ENCODE measurements at regions not wholly inside any gene's neighbourhood (a gene's known extent, or its start where the extent isn't known, plus 50 kb on each side); places are given as distances from the start of the nearest gene placed in this dataset.

GRCh38 chr17:54085020-54085419 is 262.3 kb downstream of the KIF2B start:
- TF ChIP-seq CTCF (conservative IDR thresholded peaks at IDR 0.05 in 1 of 2, IDR thresholded peaks at IDR 0.05 in 1 of 2; ENCODE audit: low read depth in 1 of 2, low read length in 2 of 2) (no peak), EZH2 (IDR thresholded peaks at IDR 0.05; ENCODE audit: low read length, missing control alignments) (no peak)
